Kasumi-1 (cell line): ENCODE measurements at regions not wholly inside any gene's neighbourhood (a gene's known extent, or its start where the extent isn't known, plus 50 kb on each side); places are given as distances from the start of the nearest gene placed in this dataset.

Experiments
- DNase-seq, 2 experiments: peaks; one replicate each; lab custom pipeline; 2025; lab: John Stamatoyannopoulos, UW

- DNase-seq = no peak
These were observed 308.2 kb downstream of the ANXA1 start for GRCh38 chr9:73459817-73460216.

GRCh38 chr9:73468716-73469115 lies 317.1 kb downstream of the ANXA1 start:
- DNase-seq = no peak

- no peak for DNase-seq
These were observed 319.1 kb downstream of the ANXA1 start for GRCh38 chr9:73470766-73471165.

- no peak for DNase-seq
These were observed 322.4 kb downstream of the ANXA1 start for GRCh38 chr9:73474002-73474600.

- no peak for DNase-seq
These were observed 323.0 kb downstream of the ANXA1 start for GRCh38 chr9:73474625-73475024.

GRCh38 chr9:73494894-73495293 lies 343.2 kb downstream of the ANXA1 start:
- no peak for DNase-seq

GRCh38 chr9:73497796-73498195 lies 346.1 kb downstream of the ANXA1 start:
- no peak for DNase-seq

GRCh38 chr9:73515216-73515615 lies 363.6 kb downstream of the ANXA1 start:
- no peak for DNase-seq

GRCh38 chr9:73523391-73523790 lies 371.7 kb downstream of the ANXA1 start:
- DNase-seq = no peak

- DNase-seq = no peak
These were observed 373.7 kb downstream of the ANXA1 start for GRCh38 chr9:73525350-73525749.

- no peak for DNase-seq
These were observed 375.9 kb downstream of the ANXA1 start for GRCh38 chr9:73527521-73527920.

GRCh38 chr9:73528926-73529325 lies 377.3 kb downstream of the ANXA1 start:
- no peak for DNase-seq

GRCh38 chr9:73529666-73530065 lies 378.0 kb downstream of the ANXA1 start:
- no peak for DNase-seq

GRCh38 chr9:73531051-73531532 lies 379.4 kb downstream of the ANXA1 start:
- DNase-seq = no peak

- DNase-seq = no peak
These were observed 380.0 kb downstream of the ANXA1 start for GRCh38 chr9:73531658-73532057.

- DNase-seq = no peak
These were observed 381.3 kb downstream of the ANXA1 start for GRCh38 chr9:73532985-73533384.

- no peak for DNase-seq
These were observed 384.7 kb downstream of the ANXA1 start for GRCh38 chr9:73536403-73536802.

- DNase-seq = no peak
These were observed 385.9 kb downstream of the ANXA1 start for GRCh38 chr9:73537561-73537960.

- DNase-seq = no peak
These were observed 388.3 kb downstream of the ANXA1 start for GRCh38 chr9:73539881-73540390.

- DNase-seq = no peak
These were observed 390.3 kb downstream of the ANXA1 start for GRCh38 chr9:73541923-73542322.

GRCh38 chr9:73543727-73544126 lies 392.1 kb downstream of the ANXA1 start:
- DNase-seq = no peak

- no peak for DNase-seq
These were observed 396.5 kb downstream of the ANXA1 start for GRCh38 chr9:73548201-73548600.

GRCh38 chr9:73549991-73550390 lies 398.3 kb downstream of the ANXA1 start:
- no peak for DNase-seq

GRCh38 chr9:73553295-73553694 lies 401.6 kb downstream of the ANXA1 start:
- DNase-seq = no peak
